CD4-positive, alpha-beta T cell (primary cell): ENCODE measurements at regions not wholly inside any gene's neighbourhood (a gene's known extent, or its start where the extent isn't known, plus 50 kb on each side); places are given as distances from the start of the nearest gene placed in this dataset.

Experiments
- ATAC-seq: fragments of 200-7000 bp; cut with Tn5 transposase; one replicate; pipeline ENCODE4 v1.10.0; 2022; ENCODE audit warnings: mild to moderate bottlenecking; ENCODE audit not compliant: poor library complexity
- CTCF ChIA-PET: fragments of 350-600 bp; sonication (Branson Sonifier 250); formaldehyde crosslinking; loops from one replicate; lab custom pipeline; 2021; ENCODE audit warnings: antibody characterized with exemption, inconsistent platforms; lab: Charles Lee
- POLR2A ChIA-PET: fragments of 350-600 bp; sonication (Branson Sonifier 250); formaldehyde crosslinking; loops from one replicate; lab custom pipeline; 2021; ENCODE audit warnings: antibody characterized with exemption, inconsistent platforms; lab: Charles Lee
- DNase-seq, 14 experiments: peaks; one replicate each; pipeline ENCODE4 v3.0.0-alpha.2; 2013 to 2020; ENCODE audit warnings: mixed read lengths in 2 of 14
- H3K27ac ChIP-seq, 2 donors: one replicate each; pipeline versions ENCODE4 v1.5.1 to v1.7.0; 2013; ENCODE audit warnings: low read length in 2 of 2, low read depth in 1 of 2, mild to moderate bottlenecking in 1 of 2
- H3K27me3 ChIP-seq, 2 experiments: 1 replicate in 1 of 2; 2 replicates in 1 of 2; pipeline versions ENCODE4 v1.6.1 to v1.7.0; 2013; ENCODE audit warnings: low read length in 2 of 2, control low read depth in 1 of 2, mild to moderate bottlenecking in 1 of 2, moderate library complexity in 1 of 2; ENCODE audit not compliant: insufficient read depth in 2 of 2, control insufficient read depth in 1 of 2
- H3K36me3 ChIP-seq: one replicate; pipeline ENCODE4 v1.6.1; 2013; ENCODE audit warnings: low read length, control low read depth; ENCODE audit not compliant: insufficient read depth
- H3K4me1 ChIP-seq: one replicate; pipeline ENCODE4 v1.6.1; 2013; ENCODE audit warnings: low read length, control low read depth; ENCODE audit not compliant: insufficient read depth
- H3K4me3 ChIP-seq: one replicate; pipeline ENCODE4 v1.5.1; 2013; ENCODE audit warnings: mild to moderate bottlenecking, low read length, moderate library complexity
- H3K9me3 ChIP-seq, 2 experiments: 1 replicate in 1 of 2; 2 replicates in 1 of 2; pipeline versions ENCODE4 v1.6.1 to v1.7.0; 2013; ENCODE audit warnings: low read length in 2 of 2, mild to moderate bottlenecking in 2 of 2, control low read depth in 1 of 2, moderate library complexity in 1 of 2; ENCODE audit not compliant: control insufficient read depth in 1 of 2, insufficient read depth in 1 of 2
- H3K27ac Mint-ChIP-seq: one replicate; pipeline ENCODE4 v1.8.0; 2020; ENCODE audit warnings: mixed read lengths
- H3K27me3 Mint-ChIP-seq: one replicate; pipeline ENCODE4 v1.8.0; 2021; ENCODE audit warnings: mixed read lengths
- H3K36me3 Mint-ChIP-seq: one replicate; pipeline ENCODE4 v1.8.0; 2021; ENCODE audit warnings: low read depth, mixed read lengths
- H3K4me1 Mint-ChIP-seq: one replicate; pipeline ENCODE4 v1.8.0; 2021; ENCODE audit warnings: low read depth, mixed read lengths
- H3K4me3 Mint-ChIP-seq: one replicate; pipeline ENCODE4 v1.8.0; 2020; ENCODE audit warnings: mild to moderate bottlenecking, mixed read lengths
- H3K9me3 Mint-ChIP-seq: one replicate; pipeline ENCODE4 v1.8.0; 2020; ENCODE audit warnings: mixed read lengths
- CTCF ChIP-seq: fragments of 200-600 bp; IDR thresholded peaks from one replicate; pipeline ENCODE4 v1.8.0; 2022; ENCODE audit warnings: antibody characterized with exemption, mild to moderate bottlenecking
- intact Hi-C, 2 experiments: fragments of 100-400 bp; cut with DNase I in 1 of 2; cut with micrococcal nuclease in 1 of 2; formaldehyde crosslinking; loops; one replicate each; pipeline versions ENCODE4 v1.15.1 to v1.9.0; 2023 to 2025; cut with DNase I, micrococcal nuclease

GRCh38 chr7:67359900-67360299 lies 363.3 kb downstream of the TYW1 start:
- H3K27ac Mint-ChIP-seq: no peak overlapping the region
- H3K4me1 ChIP-seq: no peaks in the 10 kb centered on the region
- no peak for ATAC-seq
- intact Hi-C loops: no loop called here
- CTCF ChIA-PET: no interaction called here
- no peak overlapping the region for H3K27ac ChIP-seq
- no peaks in the 10 kb centered on the region for H3K4me1 Mint-ChIP-seq
- H3K9me3 Mint-ChIP-seq: no peaks in the 10 kb centered on the region
- peaks cover 37% of the 10 kb centered on the region for H3K36me3 Mint-ChIP-seq
- POLR2A ChIA-PET: no interaction called here
- no peaks in the 10 kb centered on the region for H3K27me3 Mint-ChIP-seq
- H3K36me3 ChIP-seq: no peaks in the 10 kb centered on the region
- TF ChIP-seq CTCF: no peak
- H3K27me3 ChIP-seq: no peaks in the 10 kb centered on the region
- H3K4me3 ChIP-seq: no peak overlapping the region
- peaks cover 12 to 34% of the 10 kb centered on the region in 2 experiments for H3K9me3 ChIP-seq
- H3K4me3 Mint-ChIP-seq: no peak overlapping the region
- no peak for DNase-seq

- H3K4me1 Mint-ChIP-seq: no peaks in the 10 kb centered on the region
- Histone ChIP-seq H3K4me3 (no peak overlapping the region), H3K9me3 (peaks cover 12 to 23% of the 10 kb centered on the region in 2 experiments), H3K27me3 (no peaks in the 10 kb centered on the region), H3K27ac (no peak overlapping the region), H3K36me3 (no peaks in the 10 kb centered on the region), H3K4me1 (no peaks in the 10 kb centered on the region)
- no peaks in the 10 kb centered on the region for H3K9me3 Mint-ChIP-seq
- no peaks in the 10 kb centered on the region for H3K27me3 Mint-ChIP-seq
- no peak for ATAC-seq
- DNase-seq: no peak
- ChIA-PET POLR2A (no interaction called here), CTCF (no interaction called here)
- intact Hi-C loops: no loop called here
- H3K36me3 Mint-ChIP-seq: peaks cover 32% of the 10 kb centered on the region
- no peak for TF ChIP-seq CTCF
- H3K4me3 Mint-ChIP-seq: no peak overlapping the region
- H3K27ac Mint-ChIP-seq: no peak overlapping the region
Observed at GRCh38 chr7:67361150-67361549, 364.5 kb downstream of the TYW1 start.

GRCh38 chr7:67364441-67365017 lies 367.9 kb downstream of the TYW1 start:
- peaks cover 11% of the 10 kb centered on the region for H3K36me3 Mint-ChIP-seq
- ChIA-PET POLR2A (no interaction called here), CTCF (no interaction called here)
- H3K27me3 Mint-ChIP-seq: peaks cover 8% of the 10 kb centered on the region
- no peaks in the 10 kb centered on the region for H3K4me1 Mint-ChIP-seq
- TF ChIP-seq CTCF: no peak
- no peak for ATAC-seq
- no peak overlapping the region for H3K27ac Mint-ChIP-seq
- no peaks in the 10 kb centered on the region for H3K36me3 ChIP-seq
- H3K9me3 ChIP-seq: peaks cover 0 to 9% of the 10 kb centered on the region in 2 experiments
- H3K4me3 ChIP-seq: no peak overlapping the region
- H3K4me1 ChIP-seq: no peaks in the 10 kb centered on the region
- no peak overlapping the region for H3K27ac ChIP-seq
- H3K27me3 ChIP-seq: no peaks in the 10 kb centered on the region
- H3K9me3 Mint-ChIP-seq: peaks cover 2% of the 10 kb centered on the region
- H3K4me3 Mint-ChIP-seq: no peak overlapping the region
- no peak for DNase-seq
- intact Hi-C loops: no loop called here
